ENCODE measurements at regions not wholly inside any gene's neighbourhood (a gene's known extent, or its start where the extent isn't known, plus 50 kb on each side); places are given as distances from the start of the nearest gene placed in this dataset.

- WGBS (ENCODE audit: low lambda C conversion rate) = 2% methylated on average over 4 of the region's 4 CpGs
- intact Hi-C loops (cut with micrococcal nuclease; ENCODE audit: unreplicated experiment) (no loop called here), in situ Hi-C loops (cut with HindIII; ENCODE audit: extremely low pct_ligation_motif_present, low pct_unique_long_range_greater_than_20kb) (no loop called here)
- Histone ChIP-seq H2AFZ (ENCODE audit: low read length) (no peak overlapping the region), H3K27ac (ENCODE audit: extremely low read length, insufficient read depth, low read length) (no peak overlapping the region), H3K9me3 (ENCODE audit: low read length) (peaks cover 4% of the 10 kb centered on the region; the same call in 1 of the 2 replicates), H3K27me3 (ENCODE audit: control insufficient read depth in 1 of 2, insufficient read depth in 2 of 2, low read length in 2 of 2) (no peaks in the 10 kb centered on the region), H3K9ac (ENCODE audit: insufficient read depth, low read depth, low read length) (no peak overlapping the region), H3K79me2 (ENCODE audit: insufficient read depth, low read length) (no peaks in the 10 kb centered on the region), H3K4me3 (replicated peaks in 1 of 3; ENCODE audit: insufficient read depth in 1 of 3, low read depth in 2 of 3, low read length in 3 of 3) (no peak overlapping the region), H4K20me1 (ENCODE audit: insufficient read depth, low read length) (no peaks in the 10 kb centered on the region), H3K36me3 (replicated peaks in 1 of 2; ENCODE audit: control insufficient read depth in 1 of 2, insufficient read depth in 2 of 2, low read length in 2 of 2) (no peaks in the 10 kb centered on the region), H3K4me1 (ENCODE audit: insufficient read depth, low read length) (no peaks in the 10 kb centered on the region), H3K4me2 (ENCODE audit: low read depth, low read length) (no peak overlapping the region)
- ATAC-seq = no peak
- FAIRE-seq = no peak
- TF ChIP-seq MBNL3 (CRISPR knock-in tag; conservative IDR thresholded peaks at IDR 0.05) = no peak
- no peak for TF ChIP-seq GZF1 (CRISPR knock-in tag; IDR thresholded peaks at IDR 0.05)
- TF ChIP-seq ONECUT2 (CRISPR knock-in tag; IDR thresholded peaks at IDR 0.05) = no peak
- TF ChIP-seq, protein P1, sequence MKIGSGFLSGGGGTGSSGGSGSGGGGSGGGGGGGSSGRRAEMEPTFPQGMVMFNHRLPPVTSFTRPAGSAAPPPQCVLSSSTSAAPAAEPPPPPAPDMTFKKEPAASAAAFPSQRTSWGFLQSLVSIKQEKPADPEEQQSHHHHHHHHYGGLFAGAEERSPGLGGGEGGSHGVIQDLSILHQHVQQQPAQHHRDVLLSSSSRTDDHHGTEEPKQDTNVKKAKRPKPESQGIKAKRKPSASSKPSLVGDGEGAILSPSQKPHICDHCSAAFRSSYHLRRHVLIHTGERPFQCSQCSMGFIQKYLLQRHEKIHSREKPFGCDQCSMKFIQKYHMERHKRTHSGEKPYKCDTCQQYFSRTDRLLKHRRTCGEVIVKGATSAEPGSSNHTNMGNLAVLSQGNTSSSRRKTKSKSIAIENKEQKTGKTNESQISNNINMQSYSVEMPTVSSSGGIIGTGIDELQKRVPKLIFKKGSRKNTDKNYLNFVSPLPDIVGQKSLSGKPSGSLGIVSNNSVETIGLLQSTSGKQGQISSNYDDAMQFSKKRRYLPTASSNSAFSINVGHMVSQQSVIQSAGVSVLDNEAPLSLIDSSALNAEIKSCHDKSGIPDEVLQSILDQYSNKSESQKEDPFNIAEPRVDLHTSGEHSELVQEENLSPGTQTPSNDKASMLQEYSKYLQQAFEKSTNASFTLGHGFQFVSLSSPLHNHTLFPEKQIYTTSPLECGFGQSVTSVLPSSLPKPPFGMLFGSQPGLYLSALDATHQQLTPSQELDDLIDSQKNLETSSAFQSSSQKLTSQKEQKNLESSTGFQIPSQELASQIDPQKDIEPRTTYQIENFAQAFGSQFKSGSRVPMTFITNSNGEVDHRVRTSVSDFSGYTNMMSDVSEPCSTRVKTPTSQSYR (CRISPR knock-in tag; IDR thresholded peaks at IDR 0.05; ENCODE audit: borderline replicate concordance) = no peak
- TF ChIP-seq ZNF543 (CRISPR knock-in tag; IDR thresholded peaks at IDR 0.05) = no peak
- ChIA-PET CTCF (ENCODE audit: low intra/inter-chr PET ratio, low total read pairs) (no interaction called here), POLR2A (no interaction called here)
- DNase-seq (ENCODE audit: low spot score) = no peak
- BruUV-seq (replicated peaks) = no TSS peak
Observed at GRCh38 chr5:88588609-88589008, 294.4 kb downstream of the MEF2C start.

GRCh38 chr5:88583471-88583870 lies 299.5 kb downstream of the MEF2C start:
- no peaks in the 10 kb centered on the region for H4K20me1 ChIP-seq (ENCODE audit: insufficient read depth, low read length)
- FAIRE-seq = no peak

More at GRCh38 chr5:88583471-88583870, 299.5 kb downstream of the MEF2C start:
- Histone ChIP-seq H3K36me3 (replicated peaks in 1 of 2; ENCODE audit: control insufficient read depth in 1 of 2, insufficient read depth in 2 of 2, low read length in 2 of 2) (no peaks in the 10 kb centered on the region), H3K27ac (ENCODE audit: extremely low read length, insufficient read depth, low read length) (no peak overlapping the region), H3K9me3 (ENCODE audit: low read length) (peaks cover 1% of the 10 kb centered on the region; the same call in 1 of the 2 replicates), H3K9ac (ENCODE audit: insufficient read depth, low read depth, low read length) (no peak overlapping the region), H3K4me1 (ENCODE audit: insufficient read depth, low read length) (no peaks in the 10 kb centered on the region), H3K79me2 (ENCODE audit: insufficient read depth, low read length) (no peaks in the 10 kb centered on the region), H3K4me3 (replicated peaks in 1 of 3; ENCODE audit: insufficient read depth in 1 of 3, low read depth in 2 of 3, low read length in 3 of 3) (no peak overlapping the region), H3K27me3 (ENCODE audit: control insufficient read depth in 1 of 2, insufficient read depth in 2 of 2, low read length in 2 of 2) (no peaks in the 10 kb centered on the region), H3K4me2 (ENCODE audit: low read depth, low read length) (no peak overlapping the region), H2AFZ (ENCODE audit: low read length) (no peak overlapping the region)
- ChIA-PET POLR2A (no interaction called here), CTCF (ENCODE audit: low intra/inter-chr PET ratio, low total read pairs) (no interaction called here)
- WGBS (ENCODE audit: low lambda C conversion rate) = 56% methylated on average over 1 of the region's 1 CpG
- in situ Hi-C loops (cut with HindIII; ENCODE audit: extremely low pct_ligation_motif_present, low pct_unique_long_range_greater_than_20kb) (no loop called here), intact Hi-C loops (cut with micrococcal nuclease; ENCODE audit: unreplicated experiment) (no loop called here)
- DNase-seq (ENCODE audit: low spot score) (no peak), ATAC-seq (no peak)
- no TSS peak for BruUV-seq (replicated peaks)
- TF ChIP-seq DNMT3B (CRISPR knock-in tag; conservative IDR thresholded peaks at IDR 0.05) (no peak), ZNF512B (CRISPR knock-in tag; IDR thresholded peaks at IDR 0.05; ENCODE audit: borderline replicate concordance) (no peak), CBFB (CRISPR knock-in tag; IDR thresholded peaks at IDR 0.05) (no peak), ZFP36 (IDR thresholded peaks at IDR 0.05; ENCODE audit: borderline replicate concordance, low read depth, low read length, partially characterized antibody) (no peak), ZFP41 (CRISPR knock-in tag; IDR thresholded peaks at IDR 0.05; ENCODE audit: borderline replicate concordance) (no peak)
